Activated CD8-positive, alpha-beta memory T cell treated with anti-CD3 and anti-CD28 coated beads for 4 hours (primary cell): ENCODE measurements at regions not wholly inside any gene's neighbourhood (a gene's known extent, or its start where the extent isn't known, plus 50 kb on each side); places are given as distances from the start of the nearest gene placed in this dataset.
"Not testable (repeated sequence)": the region's sequence is repeated elsewhere in the genome, so short reads cannot be mapped to it uniquely, and the experiment has no call there.

Source experiments
- DNase-seq, 2 donors: peaks; one replicate each; pipeline ENCODE4 v3.0.0-alpha.2; 2020; ENCODE audit warnings: low read depth in 2 of 2

DNA sequence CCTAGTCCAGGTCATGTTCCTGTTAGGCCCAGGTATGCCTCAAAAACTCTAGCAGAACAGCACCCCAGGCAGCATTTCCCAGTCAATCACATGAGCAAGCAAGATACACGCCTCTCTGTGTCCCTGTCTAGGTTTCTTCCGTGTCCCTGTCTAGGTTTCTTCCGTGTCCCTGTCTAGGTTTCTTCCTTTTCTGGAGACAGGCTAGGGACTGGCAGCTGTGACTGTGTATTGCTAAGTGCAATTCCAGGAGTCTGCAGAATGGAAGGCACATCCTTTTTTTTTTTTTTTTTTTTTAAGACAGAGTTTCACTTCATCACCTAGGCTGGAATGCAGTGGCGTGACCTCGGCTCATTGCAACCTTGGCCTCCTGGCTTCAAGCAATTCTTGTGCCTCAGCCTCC lies 77.6 kb downstream of the SETD4 start:
- DNase-seq, result no peak

DNA sequence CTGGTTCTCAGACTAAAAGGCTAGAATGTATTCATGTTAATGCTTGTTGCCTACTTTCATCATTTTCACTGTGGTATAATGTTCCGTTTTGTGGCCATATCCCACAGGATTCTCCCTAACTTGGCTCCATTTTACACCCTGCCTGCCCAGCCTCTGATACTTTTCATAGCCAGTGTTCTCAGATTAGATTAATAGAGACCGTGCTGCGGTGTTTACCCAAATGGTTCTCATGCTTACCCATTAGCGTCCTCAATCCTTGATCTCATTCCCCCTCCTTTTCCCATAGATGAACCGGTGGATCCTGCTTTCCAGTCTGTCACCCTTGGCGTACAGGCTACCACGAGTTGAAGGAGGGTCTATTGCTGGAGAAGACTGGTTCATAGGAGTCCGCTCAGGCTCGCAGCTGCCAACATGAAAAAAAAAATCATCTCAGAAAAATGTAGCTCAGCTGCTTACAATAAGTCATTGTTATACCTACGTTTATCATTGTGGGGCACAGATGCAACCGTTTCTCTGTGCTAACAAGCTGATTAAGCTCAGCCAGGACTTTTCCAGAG lies 78.7 kb downstream of the SETD4 start:
- DNase-seq, result no peak

DNA sequence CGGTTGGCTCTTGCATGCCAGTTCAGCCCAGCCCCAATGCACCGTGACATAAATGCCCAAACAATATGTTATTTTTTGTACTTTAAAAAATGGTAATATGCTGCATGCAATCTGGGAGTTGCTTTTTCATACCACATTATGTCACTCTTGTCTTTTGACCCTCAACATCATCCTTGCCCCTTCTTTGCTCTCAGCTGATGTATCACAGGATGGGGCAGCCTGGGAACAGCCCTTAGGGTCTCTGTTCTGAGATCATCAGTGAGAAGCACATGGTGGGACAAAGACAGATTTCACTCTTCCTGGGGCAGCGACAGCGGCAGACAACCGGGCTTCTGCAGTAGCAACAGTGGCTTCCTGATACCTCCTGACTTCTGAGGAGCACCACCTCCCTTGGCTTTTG lies 79.5 kb downstream of the SETD4 start:
- no peak for DNase-seq

DNA sequence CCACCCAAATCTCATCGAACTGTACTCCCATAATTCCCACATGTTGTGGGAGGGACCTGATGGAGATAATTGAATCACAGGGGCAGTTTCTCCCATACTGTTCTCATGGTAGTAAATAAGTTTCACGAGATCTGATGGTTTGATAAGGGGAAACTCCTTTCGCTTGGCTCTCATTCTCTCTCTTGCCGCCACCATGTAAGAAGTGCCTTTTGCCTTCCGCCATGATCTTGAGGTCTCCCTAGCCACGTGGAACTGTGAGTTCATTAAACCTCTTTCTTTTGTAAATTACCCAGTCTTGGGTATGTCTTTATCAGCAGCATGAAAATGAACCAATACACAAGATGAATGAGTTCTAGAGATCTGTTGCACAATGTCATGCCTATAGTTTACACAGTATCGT lies 82.5 kb downstream of the SETD4 start:
- not testable (repeated sequence) for DNase-seq

DNA sequence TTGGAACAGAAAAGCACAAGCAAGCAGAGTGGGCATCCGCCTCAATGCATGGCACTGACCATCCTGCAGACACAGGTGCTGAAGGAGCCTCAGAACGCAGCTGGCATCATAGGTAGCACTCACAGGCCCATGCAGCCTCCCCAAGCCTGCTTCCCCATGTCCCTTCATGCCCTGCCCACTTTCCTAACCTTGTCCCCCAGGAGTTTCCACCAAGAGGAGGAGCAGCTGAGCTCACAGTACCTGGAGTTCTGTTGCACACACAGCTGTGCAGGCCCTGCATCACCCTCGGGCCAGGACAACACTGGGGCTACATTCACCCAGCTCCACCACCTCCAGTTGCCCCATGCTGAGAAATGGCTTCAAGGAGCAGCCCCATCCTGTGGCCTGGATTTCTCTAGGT lies 83.4 kb downstream of the SETD4 start:
- DNase-seq, result no peak

DNA sequence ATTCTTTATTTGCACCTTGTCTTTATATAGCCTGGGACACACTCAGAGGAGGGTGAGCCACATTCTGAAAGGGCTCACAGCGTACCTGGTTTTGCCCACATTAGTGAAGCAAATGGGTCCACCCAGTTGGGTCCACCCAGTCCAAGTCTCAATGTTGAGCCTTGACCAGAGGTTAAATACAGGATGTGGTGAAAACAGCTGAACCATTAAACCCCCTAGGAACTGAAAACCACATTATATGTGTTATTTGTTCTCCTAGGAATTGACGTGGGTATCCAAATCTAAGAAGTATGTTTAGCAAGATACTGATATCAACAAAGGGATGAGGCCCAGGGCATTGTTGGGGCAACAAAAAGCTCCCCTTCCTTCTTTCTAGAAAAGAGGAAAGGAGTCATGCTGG lies 83.8 kb downstream of the SETD4 start:
- DNase-seq, result no peak

DNA sequence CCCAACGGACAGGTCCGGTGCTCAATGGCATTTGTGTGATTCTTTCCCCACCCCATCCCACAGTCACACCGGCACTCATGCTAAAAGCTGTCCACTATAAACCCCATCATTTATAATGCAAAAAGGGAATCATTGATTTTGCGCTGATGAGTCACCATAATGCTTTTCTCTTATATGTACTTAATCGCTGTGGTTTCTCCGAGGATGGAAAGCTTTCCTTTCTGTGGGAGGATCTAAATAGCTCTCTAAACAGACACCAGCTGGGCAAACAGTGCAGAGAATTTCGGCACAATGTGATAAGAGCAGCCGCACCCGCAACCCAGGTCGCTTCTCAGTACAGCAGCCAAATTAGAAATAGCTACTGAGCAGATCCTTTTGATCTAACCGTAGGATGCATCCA lies 85.6 kb downstream of the SETD4 start:
- DNase-seq, result no peak

DNA sequence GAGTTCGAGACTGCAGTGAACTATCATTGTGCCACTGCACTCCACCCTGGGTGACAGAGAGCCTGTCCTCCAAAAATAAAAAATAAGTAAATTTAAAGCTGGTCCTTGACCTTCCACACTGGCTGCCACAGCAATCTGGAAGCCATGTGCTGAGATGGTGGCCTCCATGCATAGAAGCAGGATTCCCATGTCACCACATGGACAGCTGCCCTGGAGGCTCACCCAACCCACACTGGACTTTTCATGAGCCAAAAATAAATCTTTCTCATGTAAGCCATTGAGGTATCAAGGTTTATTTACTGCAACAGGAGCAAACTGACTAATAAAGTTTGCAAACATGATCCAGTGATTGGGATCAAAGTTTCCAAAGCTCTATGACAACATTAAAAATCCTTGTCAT lies 88.5 kb downstream of the SETD4 start:
- DNase-seq, result no peak

DNA sequence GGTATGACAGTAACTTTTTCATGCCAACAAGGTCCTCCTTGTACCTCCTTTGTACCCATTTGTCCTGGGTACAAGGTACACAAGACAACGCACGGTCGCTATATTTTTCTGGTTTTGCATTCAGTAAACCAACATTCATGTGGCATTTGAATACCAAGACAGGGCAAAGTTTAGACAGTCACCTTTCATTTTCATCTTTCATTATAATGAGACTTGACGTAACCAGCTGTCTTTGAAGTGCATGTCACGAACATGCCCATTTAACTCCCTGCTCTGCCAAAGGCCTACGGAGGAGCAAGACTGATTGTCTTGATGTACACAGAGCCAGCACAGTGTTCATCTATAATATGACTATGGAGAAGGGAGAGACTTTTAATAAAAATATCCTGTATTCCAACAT lies 91.0 kb downstream of the SETD4 start:
- no peak for DNase-seq

DNA sequence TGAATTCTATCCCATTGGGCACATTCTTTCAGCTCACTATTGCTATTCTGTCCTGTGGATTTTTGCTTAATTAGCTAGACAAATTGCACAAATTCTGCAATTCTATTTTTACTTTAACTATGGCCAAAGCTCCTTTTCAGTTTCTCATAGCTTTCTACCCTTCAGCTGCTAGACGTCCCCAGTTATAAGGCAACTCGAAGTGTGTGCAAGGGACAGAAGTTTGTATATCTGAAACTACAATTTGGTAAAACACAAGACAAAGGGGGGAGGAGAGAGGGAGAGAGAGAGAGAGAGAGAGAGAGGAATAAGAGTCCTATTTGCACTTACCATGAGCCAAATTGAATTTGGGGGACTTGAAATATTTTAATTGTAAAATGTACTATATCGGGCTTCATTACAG lies 91.8 kb downstream of the SETD4 start:
- DNase-seq, result no peak

DNA sequence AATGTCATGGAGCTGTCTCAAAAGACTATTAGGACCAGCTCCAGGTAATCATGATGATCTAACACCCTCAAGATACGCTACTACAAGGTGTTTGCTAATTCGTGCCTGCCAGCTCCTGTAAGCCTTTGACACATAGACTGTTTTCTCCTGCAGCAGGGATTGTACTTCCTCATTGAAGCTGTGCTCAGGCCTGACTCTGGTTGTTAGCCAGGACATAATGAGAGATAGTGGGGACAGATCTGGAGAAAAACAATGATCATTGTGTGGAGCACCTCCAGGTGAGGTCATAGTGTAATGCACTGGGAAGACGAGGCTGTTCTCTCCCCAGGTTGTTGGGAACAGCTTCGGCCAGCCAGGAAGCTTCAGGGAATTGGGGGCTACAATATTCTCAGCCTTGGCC lies 94.6 kb downstream of the SETD4 start:
- no peak for DNase-seq

DNA sequence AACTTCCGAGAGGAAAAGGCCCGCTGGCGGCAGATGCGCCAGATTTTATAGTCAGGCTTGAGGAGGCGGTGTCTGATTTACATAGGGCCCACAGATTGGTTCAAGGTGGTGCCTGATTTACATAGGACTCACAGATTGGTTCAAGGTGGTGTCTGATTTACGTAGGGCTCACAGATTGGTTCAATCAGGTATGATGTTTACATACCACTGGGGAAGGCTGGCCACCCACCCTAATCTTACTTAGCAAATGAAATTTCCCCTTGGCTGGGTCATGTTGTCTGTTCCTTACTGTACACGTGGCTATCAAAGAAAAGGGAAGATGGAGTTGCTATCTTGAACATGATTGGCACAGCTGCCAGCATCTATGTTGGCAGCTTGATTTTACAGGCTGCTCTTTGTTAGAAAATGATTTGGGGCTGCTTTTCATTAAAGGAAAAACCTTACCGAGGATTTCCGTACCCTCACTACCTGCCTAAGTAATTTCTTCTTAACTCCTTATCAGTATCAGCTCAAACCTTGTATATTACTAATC lies 96.3 kb downstream of the SETD4 start:
- no peak for DNase-seq

DNA sequence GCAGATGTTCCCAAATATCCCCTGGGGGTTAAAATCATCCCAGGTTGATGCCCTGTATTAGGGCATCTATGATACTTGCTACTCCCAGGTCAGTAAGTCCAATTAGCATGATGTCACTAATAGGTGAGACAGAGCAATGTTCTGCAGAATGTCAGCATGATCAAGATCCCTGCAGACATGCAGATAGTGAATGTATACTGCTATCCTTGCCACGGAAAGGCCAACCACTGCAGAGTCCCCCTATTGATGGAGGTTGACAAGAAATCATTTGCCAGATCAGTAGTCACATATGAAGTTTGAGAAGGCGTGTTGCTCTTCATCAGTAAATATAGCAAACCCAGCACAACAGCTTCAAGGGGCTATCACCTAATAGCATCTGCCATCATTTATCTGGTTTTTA lies 97.4 kb downstream of the SETD4 start:
- no peak for DNase-seq

DNA sequence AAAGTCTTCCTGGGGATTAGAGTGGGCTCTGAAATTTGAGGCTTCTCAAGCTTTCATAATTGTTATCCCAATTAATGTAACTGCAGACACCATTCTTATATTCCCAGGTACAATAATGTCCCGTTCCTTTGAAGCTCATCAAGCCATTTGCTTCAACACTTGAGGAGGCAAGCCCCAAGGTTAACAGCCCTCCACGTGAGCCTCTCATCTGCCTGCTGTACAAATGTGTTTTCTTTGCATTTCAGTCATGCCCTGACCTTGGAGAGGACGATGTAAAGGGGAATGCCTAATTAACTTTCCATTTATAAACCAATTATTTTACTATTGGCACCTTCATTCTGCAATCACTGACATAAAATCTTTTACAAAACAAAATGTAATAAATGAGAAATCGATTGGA lies 106.3 kb downstream of the SETD4 start:
- DNase-seq, result no peak

DNA sequence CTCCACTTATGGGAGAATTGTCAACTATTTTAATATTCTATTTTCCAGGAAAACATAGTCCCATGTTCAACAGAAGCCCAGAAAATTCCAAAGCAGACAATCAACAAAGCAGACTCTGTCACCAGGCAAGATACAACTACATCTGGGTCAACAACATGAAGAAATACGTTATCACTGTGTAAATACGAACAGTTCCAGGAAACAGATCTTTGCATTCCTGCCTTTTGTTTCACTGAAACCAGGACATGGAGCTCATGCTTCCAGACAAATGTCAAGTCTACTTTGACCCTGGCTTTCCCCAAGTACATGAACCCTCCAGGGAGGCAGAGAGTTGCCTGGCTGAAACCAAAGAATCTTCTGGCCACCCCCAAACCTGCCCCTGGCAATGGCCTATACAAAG lies 106.7 kb downstream of the SETD4 start:
- DNase-seq, result no peak

DNA sequence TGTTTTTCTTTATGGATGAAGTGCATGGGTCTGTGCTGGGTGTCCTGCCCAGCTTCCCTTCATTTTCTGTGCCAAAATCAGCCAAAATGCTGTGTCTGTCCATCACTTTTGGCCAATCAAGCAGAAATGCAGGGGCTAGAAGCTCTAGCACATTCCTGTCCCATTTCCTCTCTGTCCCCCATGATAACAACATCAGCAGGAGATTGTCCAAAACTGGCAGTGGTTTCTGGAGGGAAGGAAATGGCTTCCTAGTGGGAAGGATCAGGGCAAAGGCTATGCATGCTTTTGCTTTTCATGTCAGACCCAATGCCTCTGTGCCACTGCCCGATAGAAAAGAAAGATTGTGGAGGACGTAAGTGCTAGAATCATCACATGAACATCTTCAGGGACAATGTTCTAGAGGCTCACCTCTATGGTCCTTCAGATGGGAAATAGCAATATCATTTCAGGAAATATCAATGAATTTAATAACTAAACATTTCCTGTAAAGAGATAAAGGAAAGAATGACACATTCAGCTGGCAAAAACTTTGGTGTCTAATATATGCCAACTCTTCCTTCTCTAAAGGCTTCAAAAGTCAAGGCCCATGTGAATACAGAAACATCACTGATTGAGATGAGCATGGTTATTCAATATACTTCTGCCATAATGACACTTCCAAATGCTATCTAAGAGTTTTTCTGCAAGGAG lies 107.5 kb downstream of the SETD4 start:
- DNase-seq, result no peak

DNA sequence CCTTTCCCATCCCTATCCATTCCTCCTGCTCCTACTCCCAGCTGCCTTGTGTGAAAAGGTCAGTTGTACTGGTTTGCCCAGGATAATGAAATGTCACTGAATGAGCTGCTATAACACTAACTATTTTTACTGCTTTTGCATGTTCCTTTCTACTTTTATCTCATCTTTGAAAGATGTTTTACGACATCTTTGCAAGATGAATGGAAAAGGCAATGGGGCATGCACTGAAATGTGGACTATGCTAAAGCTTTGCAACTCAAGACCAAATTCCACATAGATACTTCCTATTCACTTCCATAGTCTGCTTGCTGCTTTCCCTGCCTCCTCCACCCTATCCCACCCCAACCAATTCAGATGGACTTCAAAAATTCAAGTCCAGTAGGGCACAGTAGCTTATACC lies 111.3 kb downstream of the SETD4 start:
- DNase-seq, result no peak

DNA sequence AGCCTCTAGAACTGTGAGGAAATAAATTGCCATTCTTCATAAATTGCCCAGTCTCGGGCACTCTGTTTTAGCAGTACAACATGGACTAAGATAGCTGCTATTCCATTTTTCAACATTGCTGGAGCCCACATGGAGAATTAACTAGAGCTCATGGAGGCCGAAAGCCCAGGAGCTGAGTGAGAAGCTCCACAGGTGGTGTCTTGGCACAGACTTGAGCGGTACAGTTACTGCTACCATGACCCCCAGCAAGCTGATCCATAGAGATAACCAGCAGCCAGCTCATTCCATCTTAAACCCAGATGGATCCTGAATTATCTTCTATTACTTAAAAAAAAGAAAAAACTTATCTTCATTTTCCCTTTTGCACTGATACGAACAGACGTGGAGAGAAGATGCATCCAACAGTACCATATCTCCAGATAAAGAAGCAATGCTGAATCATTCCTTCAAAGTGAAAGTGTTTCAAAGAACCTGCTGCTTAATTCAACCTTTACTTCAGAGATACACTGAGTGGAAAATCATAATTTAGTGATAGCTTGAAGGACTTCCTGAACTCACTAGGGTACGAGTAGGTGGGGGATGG lies 115.1 kb downstream of the SETD4 start:
- no peak for DNase-seq

DNA sequence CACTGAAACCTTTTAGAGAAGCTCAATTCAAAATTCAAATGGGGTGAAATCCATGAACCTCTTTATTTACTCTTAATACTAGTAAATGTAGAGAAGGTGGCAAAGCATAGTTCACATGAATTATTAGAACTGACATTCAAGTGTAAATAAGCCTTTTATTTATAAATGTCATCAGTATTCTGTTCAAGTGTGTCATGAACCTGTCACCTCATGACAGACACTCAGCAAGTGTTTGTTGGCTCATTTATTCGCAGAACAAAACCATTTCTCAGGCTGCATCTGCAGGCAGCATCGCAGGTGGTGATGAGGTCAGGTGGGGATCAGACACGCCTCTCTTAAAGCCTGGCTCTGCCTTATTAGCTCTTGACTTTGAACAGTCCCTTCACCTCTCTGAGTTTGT lies 116.6 kb downstream of the SETD4 start:
- DNase-seq, result no peak

DNA sequence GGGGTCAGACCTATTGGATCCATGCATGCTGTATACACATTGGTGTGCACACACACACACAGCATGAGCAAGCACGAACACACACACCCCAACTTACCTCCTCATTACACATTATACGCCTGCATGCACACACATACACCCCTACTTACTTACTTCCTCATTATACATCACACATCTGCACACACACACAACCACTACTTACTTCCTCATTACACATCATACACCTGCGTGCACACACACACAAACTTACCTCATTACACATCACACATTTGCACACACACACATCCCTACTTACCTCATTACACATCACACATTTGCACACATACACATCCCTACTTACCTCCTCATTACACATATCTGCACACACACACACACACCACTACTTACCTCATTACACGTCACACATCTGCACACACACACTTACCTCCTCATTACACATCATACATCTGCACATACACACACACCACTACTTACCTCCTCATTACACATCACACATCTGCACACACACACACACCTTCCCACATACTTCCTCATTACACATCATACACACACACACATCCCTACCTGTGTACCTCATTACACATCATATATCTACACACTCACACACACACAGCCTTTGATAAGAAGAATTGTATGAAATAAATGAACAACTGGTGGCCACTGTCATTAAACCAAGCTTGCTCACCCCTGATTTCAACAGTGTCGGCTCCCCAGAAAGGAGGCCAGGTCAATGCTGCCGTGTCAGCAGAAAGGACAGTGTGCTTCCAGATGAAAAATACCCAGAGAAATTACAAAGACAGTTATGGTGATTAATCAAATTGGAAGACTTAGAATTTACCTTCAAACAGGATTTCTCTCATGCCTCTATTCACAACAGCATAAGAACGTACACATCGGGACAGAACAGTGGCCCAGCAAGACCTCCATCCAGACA lies 117.8 kb downstream of the SETD4 start:
- no peak for DNase-seq

DNA sequence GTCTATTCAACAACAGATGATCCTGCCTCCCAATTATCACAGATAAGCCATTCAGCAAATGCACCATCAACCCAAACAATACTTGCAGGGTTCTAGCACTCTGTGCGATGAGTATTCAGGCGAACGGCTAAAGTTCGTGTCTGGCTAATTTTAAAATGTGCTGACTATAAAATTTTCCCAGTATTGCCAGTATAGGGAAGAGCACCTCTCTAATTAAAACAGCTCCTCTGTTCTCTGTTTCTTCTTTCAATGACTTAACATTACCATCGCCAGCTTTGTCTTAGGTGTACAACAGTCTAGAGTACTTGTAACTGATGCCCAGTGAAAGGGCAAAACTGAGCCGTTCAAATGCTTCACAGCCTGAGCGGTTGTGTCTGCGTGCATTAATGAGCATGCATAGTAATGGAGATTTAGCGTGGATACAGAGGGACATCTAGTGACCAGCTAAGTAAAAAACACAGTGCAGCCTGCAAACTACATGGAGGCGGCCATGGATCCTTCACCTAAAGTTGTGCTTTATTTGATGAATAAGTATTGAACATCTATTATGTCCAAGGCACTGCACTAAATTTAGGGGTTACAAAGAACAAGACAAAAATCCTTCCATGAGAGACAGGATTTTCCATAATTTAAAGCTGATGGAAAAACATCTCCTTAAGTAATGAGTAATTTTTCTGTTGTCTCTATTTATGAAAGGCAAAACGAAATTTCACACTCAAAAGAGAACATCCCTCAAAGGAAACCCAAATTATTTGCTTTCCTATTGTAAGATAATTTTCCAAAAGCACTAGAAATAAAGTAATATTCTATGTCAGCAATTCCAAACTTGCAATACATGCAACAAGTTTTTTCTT lies 120.0 kb downstream of the SETD4 start:
- DNase-seq, result no peak
